ENCODE measurements at regions not wholly inside any gene's neighbourhood (a gene's known extent, or its start where the extent isn't known, plus 50 kb on each side); places are given as distances from the start of the nearest gene placed in this dataset.

DNA sequence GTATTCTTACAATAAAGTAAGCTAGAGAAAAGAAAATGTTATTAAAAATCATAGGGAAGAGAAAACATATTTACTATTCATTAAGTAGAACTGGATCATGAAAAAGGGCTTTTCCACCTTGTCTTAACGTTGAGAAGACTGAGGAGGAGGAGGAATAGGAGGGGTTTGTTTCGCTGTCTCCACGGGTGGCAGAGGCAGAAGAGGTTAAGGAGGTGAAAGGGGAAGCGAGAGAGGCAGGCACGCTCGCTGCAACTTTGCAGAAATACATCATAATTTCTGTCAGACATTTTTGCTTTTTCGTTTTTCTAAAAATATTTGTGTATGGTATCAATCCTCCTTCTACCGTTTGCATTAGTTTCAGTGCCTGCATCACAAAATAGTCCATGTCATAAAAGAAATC lies 2375.1 kb upstream of the AGA start:
- Histone ChIP-seq H3K36me3 (ENCODE audit: insufficient read depth, low read length) (no peaks in the 10 kb centered on the region), H3K27me3 (ENCODE audit: insufficient read depth, low read length) (no peaks in the 10 kb centered on the region), H2AFZ (ENCODE audit: low read length, unreplicated experiment) (no peak overlapping the region)

DNA sequence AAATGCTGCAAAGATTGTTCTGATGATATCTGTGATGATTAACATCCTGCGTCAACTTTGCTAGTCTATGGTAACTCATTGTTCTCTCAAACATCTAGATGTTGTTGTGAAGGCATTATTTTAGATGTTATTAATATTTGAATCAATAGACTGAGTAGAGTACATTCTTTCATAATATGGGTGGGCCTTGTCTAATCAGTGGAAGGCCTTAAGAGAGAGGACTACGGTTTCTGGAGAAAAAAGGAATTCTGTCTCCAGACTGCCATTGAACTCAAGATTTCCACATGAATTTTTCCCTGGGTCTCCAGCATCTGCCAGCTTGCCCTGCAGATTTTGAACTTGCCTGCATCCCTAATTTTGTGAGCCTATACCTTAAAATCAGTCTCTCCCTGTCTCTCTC lies 2381.1 kb upstream of the AGA start:
- Histone ChIP-seq H3K27me3 (ENCODE audit: insufficient read depth, low read length) (no peaks in the 10 kb centered on the region), H3K4me3 (ENCODE audit: low read depth, low read length) (no peak overlapping the region), H3K79me2 (ENCODE audit: control insufficient read depth, insufficient read depth, low read length, unreplicated experiment) (no peaks in the 10 kb centered on the region), H3K36me3 (ENCODE audit: insufficient read depth, low read length) (no peaks in the 10 kb centered on the region), H2AFZ (ENCODE audit: low read length, unreplicated experiment) (no peak overlapping the region), H3K27ac (ENCODE audit: low read depth, low read length) (no peak overlapping the region), H3K4me1 (ENCODE audit: control insufficient read depth, insufficient read depth, low read length, unreplicated experiment) (no peaks in the 10 kb centered on the region)

More for the DNA sequence above, 2375.1 kb upstream of the AGA start:
- H3K79me2 ChIP-seq (ENCODE audit: control insufficient read depth, insufficient read depth, low read length, unreplicated experiment): no peaks in the 10 kb centered on the region
- no peak overlapping the region for H3K4me3 ChIP-seq (ENCODE audit: low read depth, low read length)
- H3K27ac ChIP-seq (ENCODE audit: low read depth, low read length): no peak overlapping the region
- no peaks in the 10 kb centered on the region for H3K4me1 ChIP-seq (ENCODE audit: control insufficient read depth, insufficient read depth, low read length, unreplicated experiment)

DNA sequence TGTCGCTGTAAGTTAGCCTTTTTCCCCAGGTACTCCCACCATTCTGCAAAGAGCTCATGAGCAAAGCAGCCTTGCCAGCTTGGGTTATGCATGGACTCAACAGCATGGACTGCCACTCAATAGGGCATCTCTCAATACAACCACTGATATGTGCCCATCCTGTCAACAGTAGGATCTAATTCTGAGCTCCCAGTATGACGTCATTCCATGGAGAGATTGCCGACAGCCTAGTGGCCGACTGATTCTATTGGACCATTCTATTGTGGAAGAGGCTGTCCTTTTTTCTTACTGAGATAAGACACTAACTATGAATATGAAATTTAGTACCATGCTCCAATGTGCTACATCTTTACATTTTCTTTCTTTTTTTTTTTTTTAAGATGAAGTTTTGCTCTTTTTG lies 2389.0 kb upstream of the AGA start:
- Histone ChIP-seq H3K79me2 (ENCODE audit: control insufficient read depth, insufficient read depth, low read length, unreplicated experiment) (no peaks in the 10 kb centered on the region), H3K36me3 (ENCODE audit: insufficient read depth, low read length) (no peaks in the 10 kb centered on the region), H3K4me3 (ENCODE audit: low read depth, low read length) (no peak overlapping the region), H3K27me3 (ENCODE audit: insufficient read depth, low read length) (no peaks in the 10 kb centered on the region), H2AFZ (ENCODE audit: low read length, unreplicated experiment) (no peak overlapping the region), H3K4me1 (ENCODE audit: control insufficient read depth, insufficient read depth, low read length, unreplicated experiment) (no peaks in the 10 kb centered on the region), H3K27ac (ENCODE audit: low read depth, low read length) (no peak overlapping the region)

DNA sequence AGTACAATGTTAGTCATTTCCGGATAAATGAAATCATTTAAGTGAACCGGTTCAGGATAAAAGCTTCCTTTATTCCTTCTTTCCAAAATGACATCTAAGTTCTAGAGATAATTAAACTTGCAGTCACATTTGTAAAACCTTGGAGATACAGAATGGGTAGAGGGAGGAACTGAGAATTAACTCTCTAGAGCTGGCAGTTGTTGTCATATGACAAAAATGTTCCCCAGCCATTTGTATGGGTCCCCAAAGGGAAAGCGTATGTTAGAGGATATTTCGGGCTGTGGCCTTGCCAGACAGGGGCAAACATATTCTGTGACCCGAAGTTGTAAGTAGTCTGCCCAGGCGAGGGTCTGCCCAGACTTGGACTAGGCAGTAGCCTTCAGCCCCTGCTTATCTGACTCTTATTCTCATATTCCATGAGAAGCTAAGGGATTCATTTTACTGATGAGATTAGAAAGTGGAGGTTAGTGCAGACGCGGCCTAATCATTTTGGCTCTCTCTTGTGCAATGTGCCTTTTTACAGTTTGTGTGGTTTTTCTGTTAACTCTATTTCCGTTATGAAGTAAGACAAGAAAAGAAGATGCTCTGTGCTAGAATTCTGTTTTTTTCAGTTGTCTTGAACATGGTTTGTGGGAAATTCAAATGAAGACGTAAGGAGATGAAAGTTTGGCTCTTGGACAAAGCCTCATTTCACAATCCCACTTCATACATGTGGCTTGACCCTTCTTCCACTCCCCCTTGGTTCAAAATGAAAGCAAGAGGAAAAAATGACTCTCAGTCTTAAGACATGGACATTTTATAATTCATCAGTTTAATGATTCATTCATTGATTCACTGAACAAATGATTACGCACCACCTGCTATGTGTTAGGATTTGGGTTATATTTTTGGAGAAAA lies 2394.2 kb upstream of the AGA start:
- no peak overlapping the region for H3K4me3 ChIP-seq (ENCODE audit: low read depth, low read length)
- H3K27ac ChIP-seq (ENCODE audit: low read depth, low read length): no peak overlapping the region
- H3K36me3 ChIP-seq (ENCODE audit: insufficient read depth, low read length): no peaks in the 10 kb centered on the region
- no peaks in the 10 kb centered on the region for H3K4me1 ChIP-seq (ENCODE audit: control insufficient read depth, insufficient read depth, low read length, unreplicated experiment)
- H3K27me3 ChIP-seq (ENCODE audit: insufficient read depth, low read length): no peaks in the 10 kb centered on the region
- no peak overlapping the region for H2AFZ ChIP-seq (ENCODE audit: low read length, unreplicated experiment)
- no peaks in the 10 kb centered on the region for H3K79me2 ChIP-seq (ENCODE audit: control insufficient read depth, insufficient read depth, low read length, unreplicated experiment)

DNA sequence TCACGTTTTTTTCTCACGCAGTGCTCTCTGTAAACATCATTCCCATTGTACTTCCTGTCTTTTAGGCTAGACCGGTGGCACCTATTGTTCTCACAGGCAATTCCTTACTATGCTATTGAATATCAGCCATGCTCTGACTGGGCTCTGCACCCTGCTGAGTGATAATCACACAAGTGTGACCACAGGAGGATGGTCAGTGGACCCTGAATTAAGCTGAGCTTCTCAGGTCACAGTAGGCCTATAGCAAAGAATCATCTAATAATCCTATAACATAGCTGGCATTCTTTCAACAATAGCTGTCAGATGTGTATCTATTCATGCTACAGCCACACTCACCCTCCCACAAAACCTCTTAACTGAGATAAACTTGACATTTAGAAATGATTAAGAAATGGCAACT lies 2399.8 kb upstream of the TENM3 start:
- H3K36me3 ChIP-seq (ENCODE audit: insufficient read depth, low read length): no peaks in the 10 kb centered on the region
- H3K79me2 ChIP-seq (ENCODE audit: control insufficient read depth, insufficient read depth, low read length, unreplicated experiment): no peaks in the 10 kb centered on the region
- H3K4me1 ChIP-seq (ENCODE audit: control insufficient read depth, insufficient read depth, low read length, unreplicated experiment): no peaks in the 10 kb centered on the region
- no peaks in the 10 kb centered on the region for H3K27me3 ChIP-seq (ENCODE audit: insufficient read depth, low read length)
- H2AFZ ChIP-seq (ENCODE audit: low read length, unreplicated experiment): no peak overlapping the region
- no peak overlapping the region for H3K27ac ChIP-seq (ENCODE audit: low read depth, low read length)
- no peak overlapping the region for H3K4me3 ChIP-seq (ENCODE audit: low read depth, low read length)

DNA sequence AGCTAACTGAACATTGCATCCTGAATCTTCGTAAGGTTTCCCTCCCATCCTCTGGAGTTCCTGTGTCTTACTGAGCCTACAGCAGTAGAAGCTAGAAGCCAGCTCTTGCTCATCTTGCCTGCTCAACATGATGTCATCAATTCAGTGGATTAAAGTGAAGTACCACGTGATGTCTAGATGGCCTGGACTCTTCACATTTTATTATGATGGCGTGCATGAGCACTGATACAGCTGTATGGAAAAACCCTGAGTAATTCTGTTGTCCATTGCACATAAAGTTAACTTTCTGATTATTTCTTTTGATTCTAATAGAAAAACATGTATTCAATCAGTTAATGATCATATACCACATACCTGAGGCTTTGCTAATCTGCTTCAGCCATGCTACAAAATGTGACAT lies 2387.7 kb upstream of the TENM3 start:
- no peaks in the 10 kb centered on the region for H3K4me1 ChIP-seq (ENCODE audit: control insufficient read depth, insufficient read depth, low read length, unreplicated experiment)
- H3K36me3 ChIP-seq (ENCODE audit: insufficient read depth, low read length): no peaks in the 10 kb centered on the region
- no peaks in the 10 kb centered on the region for H3K27me3 ChIP-seq (ENCODE audit: insufficient read depth, low read length)
- H2AFZ ChIP-seq (ENCODE audit: low read length, unreplicated experiment): no peak overlapping the region
- no peaks in the 10 kb centered on the region for H3K79me2 ChIP-seq (ENCODE audit: control insufficient read depth, insufficient read depth, low read length, unreplicated experiment)
- H3K27ac ChIP-seq (ENCODE audit: low read depth, low read length): no peak overlapping the region
- H3K4me3 ChIP-seq (ENCODE audit: low read depth, low read length): no peak overlapping the region

DNA sequence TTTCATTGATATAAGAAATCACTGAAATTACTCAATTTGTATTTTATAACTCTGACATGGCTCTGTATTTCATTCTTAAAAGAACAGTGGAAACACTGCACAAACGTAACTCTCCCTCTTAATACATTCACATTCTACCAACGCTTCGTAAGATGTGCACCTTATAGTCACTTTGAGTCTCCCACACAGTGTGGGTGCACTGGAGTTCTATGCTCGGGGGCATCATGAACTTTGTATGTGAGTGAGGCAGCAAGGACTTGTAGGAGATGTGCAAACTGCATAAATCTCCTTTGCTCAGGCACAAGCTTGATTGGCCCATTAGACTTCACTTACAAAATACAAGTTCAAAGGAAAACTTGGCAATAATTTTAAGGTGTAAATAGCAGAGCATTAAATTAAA lies 2385.0 kb upstream of the TENM3 start:
- Histone ChIP-seq H3K79me2 (ENCODE audit: control insufficient read depth, insufficient read depth, low read length, unreplicated experiment) (no peaks in the 10 kb centered on the region), H3K4me1 (ENCODE audit: control insufficient read depth, insufficient read depth, low read length, unreplicated experiment) (no peaks in the 10 kb centered on the region), H3K27me3 (ENCODE audit: insufficient read depth, low read length) (no peaks in the 10 kb centered on the region), H3K4me3 (ENCODE audit: low read depth, low read length) (no peak overlapping the region), H3K36me3 (ENCODE audit: insufficient read depth, low read length) (no peaks in the 10 kb centered on the region), H3K27ac (ENCODE audit: low read depth, low read length) (no peak overlapping the region), H2AFZ (ENCODE audit: low read length, unreplicated experiment) (no peak overlapping the region)

DNA sequence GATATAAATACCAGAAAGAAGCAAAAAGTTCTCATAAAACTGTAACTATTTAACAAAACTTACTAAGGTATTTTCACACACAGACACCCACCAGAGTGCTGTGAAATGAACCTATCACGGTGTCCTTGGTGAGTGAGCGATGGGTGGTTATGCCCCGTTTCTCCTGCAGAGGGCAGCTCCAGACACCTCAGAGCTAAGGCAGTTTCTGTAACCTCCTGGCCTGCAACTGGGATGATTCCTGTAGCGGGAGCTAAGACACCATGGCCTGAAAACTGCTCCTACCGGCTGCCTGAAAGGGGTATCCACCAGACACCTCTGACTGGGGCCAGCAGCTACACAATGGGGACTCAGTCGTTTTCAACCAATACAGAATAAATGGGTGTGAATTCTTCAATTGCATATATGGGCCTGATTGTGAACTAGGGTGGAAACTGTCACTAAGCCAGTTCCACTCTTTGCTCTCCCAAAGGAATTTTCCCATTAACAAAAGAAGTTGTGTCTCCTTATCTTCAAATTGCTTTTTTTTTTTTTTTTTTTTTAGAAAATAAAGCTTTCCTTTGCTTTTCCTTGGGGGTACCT lies 2375.8 kb upstream of the TENM3 start:
- no peak overlapping the region for H2AFZ ChIP-seq (ENCODE audit: low read length, unreplicated experiment)

DNA sequence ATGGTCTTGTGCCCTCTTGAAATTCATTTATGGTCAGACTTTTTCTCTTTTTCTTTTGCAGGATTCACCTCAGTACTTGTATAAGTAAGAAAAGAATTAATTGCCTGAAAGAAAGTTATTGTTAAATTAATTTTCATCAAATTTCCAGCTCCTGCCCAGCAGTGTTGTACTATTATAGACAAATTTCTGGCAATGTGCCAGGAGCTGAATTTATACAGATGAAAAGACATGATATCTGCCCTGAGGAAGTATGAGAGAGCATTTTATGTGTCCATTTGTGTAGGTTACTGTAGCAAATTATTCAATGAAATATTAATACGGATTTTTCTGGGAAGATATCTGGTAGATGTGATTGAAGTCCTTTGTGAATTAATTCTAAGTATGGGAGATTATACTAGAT lies 2371.5 kb upstream of the TENM3 start:
- Histone ChIP-seq H3K36me3 (ENCODE audit: insufficient read depth, low read length) (no peaks in the 10 kb centered on the region), H2AFZ (ENCODE audit: low read length, unreplicated experiment) (no peak overlapping the region), H3K27me3 (ENCODE audit: insufficient read depth, low read length) (no peaks in the 10 kb centered on the region), H3K4me3 (ENCODE audit: low read depth, low read length) (no peak overlapping the region), H3K4me1 (ENCODE audit: control insufficient read depth, insufficient read depth, low read length, unreplicated experiment) (no peaks in the 10 kb centered on the region), H3K79me2 (ENCODE audit: control insufficient read depth, insufficient read depth, low read length, unreplicated experiment) (no peaks in the 10 kb centered on the region), H3K27ac (ENCODE audit: low read depth, low read length) (no peak overlapping the region)

More for the DNA sequence above, 2375.8 kb upstream of the TENM3 start:
- no peaks in the 10 kb centered on the region for H3K4me1 ChIP-seq (ENCODE audit: control insufficient read depth, insufficient read depth, low read length, unreplicated experiment)
- H3K4me3 ChIP-seq (ENCODE audit: low read depth, low read length): no peak overlapping the region
- H3K79me2 ChIP-seq (ENCODE audit: control insufficient read depth, insufficient read depth, low read length, unreplicated experiment): no peaks in the 10 kb centered on the region
- H3K27me3 ChIP-seq (ENCODE audit: insufficient read depth, low read length): no peaks in the 10 kb centered on the region
- no peaks in the 10 kb centered on the region for H3K36me3 ChIP-seq (ENCODE audit: insufficient read depth, low read length)
- no peak overlapping the region for H3K27ac ChIP-seq (ENCODE audit: low read depth, low read length)

DNA sequence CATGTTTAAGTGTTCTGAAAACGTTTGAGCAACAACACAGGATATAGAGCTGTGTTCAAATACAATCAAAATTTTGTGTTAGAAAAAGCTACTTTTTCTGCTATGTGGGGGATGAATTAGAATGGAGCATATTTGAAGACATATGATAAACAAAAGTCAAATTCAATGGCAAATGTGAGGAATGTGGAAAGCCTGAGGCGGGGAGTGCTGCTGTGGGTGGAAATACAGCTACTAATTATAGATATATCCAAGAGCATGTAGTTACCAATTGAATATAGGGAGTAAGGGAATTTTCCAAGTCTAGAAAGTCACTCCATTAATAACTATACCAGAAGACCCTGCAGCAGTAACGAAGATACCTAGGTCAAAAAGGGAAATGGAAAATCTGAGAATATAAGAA lies 2370.4 kb upstream of the TENM3 start:
- Histone ChIP-seq H3K4me3 (ENCODE audit: low read depth, low read length) (no peak overlapping the region), H3K27ac (ENCODE audit: low read depth, low read length) (no peak overlapping the region), H3K4me1 (ENCODE audit: control insufficient read depth, insufficient read depth, low read length, unreplicated experiment) (no peaks in the 10 kb centered on the region), H2AFZ (ENCODE audit: low read length, unreplicated experiment) (no peak overlapping the region), H3K79me2 (ENCODE audit: control insufficient read depth, insufficient read depth, low read length, unreplicated experiment) (no peaks in the 10 kb centered on the region), H3K36me3 (ENCODE audit: insufficient read depth, low read length) (no peaks in the 10 kb centered on the region), H3K27me3 (ENCODE audit: insufficient read depth, low read length) (no peaks in the 10 kb centered on the region)

DNA sequence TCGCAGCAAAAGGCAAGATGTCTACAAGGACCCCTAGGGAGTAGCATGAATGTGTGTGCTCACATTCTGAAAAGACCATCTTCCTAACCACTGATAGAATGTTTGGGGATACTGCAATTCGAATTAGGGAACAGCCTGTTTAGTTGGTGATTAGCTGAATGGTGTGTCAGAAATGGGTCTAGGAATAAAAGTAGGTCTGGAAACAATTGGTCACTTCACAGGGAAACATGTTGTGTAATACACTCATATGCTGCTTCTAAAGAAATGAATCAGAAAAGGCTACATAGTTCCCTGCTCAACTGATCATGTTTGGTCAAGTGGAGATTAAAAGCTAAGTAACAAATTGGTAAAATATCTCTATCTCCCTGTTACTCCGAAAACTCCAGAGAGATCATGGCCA lies 2362.4 kb upstream of the TENM3 start:
- no peaks in the 10 kb centered on the region for H3K36me3 ChIP-seq (ENCODE audit: insufficient read depth, low read length)
- H3K4me3 ChIP-seq (ENCODE audit: low read depth, low read length): no peak overlapping the region
- H3K79me2 ChIP-seq (ENCODE audit: control insufficient read depth, insufficient read depth, low read length, unreplicated experiment): no peaks in the 10 kb centered on the region
- H3K27me3 ChIP-seq (ENCODE audit: insufficient read depth, low read length): no peaks in the 10 kb centered on the region
- H3K4me1 ChIP-seq (ENCODE audit: control insufficient read depth, insufficient read depth, low read length, unreplicated experiment): no peaks in the 10 kb centered on the region
- H3K27ac ChIP-seq (ENCODE audit: low read depth, low read length): no peak overlapping the region
- H2AFZ ChIP-seq (ENCODE audit: low read length, unreplicated experiment): no peak overlapping the region
